Large intestine (tissue), 3 donors: ENCODE measurements at regions not wholly inside any gene's neighbourhood (a gene's known extent, or its start where the extent isn't known, plus 50 kb on each side); places are given as distances from the start of the nearest gene placed in this dataset.

Source experiments
- DNase-seq, 2 donors: peaks; one replicate each; pipeline versions ENCODE4 v3.0.0 to v3.0.0-alpha.2; 2013
- H3K27ac ChIP-seq: one replicate; pipeline ENCODE4 v1.5.1; 2013; ENCODE audit warnings: low read length
- H3K27me3 ChIP-seq: 2 replicates; pipeline ENCODE4 v1.6.1; 2013; ENCODE audit warnings: low read length; ENCODE audit not compliant: control insufficient read depth, insufficient read depth
- H3K36me3 ChIP-seq: 2 replicates; pipeline ENCODE4 v1.6.1; 2013; ENCODE audit warnings: low read length; ENCODE audit not compliant: control insufficient read depth, insufficient read depth
- H3K4me1 ChIP-seq: one replicate; pipeline ENCODE4 v1.6.1; 2013; ENCODE audit warnings: low read length; ENCODE audit not compliant: control insufficient read depth, insufficient read depth
- H3K4me3 ChIP-seq: one replicate; pipeline ENCODE4 v1.5.1; 2013; ENCODE audit warnings: low read length
- H3K9me3 ChIP-seq: one replicate; pipeline ENCODE4 v1.6.1; 2013; ENCODE audit warnings: mild to moderate bottlenecking, low read depth, low read length, moderate library complexity; ENCODE audit not compliant: control insufficient read depth
- whole genome bisulfite sequencing: methylation state at CpG from one replicate; pipeline ENCODE4 v1.1.5; 2013; ENCODE audit warnings: low lambda C conversion rate; ENCODE audit not compliant: insufficient coverage; 5-methylcytosine and 5-hydroxymethylcytosine counted together

GRCh38 chr13:47327861-47328260 lies 431.0 kb upstream of the HTR2A start:
- Histone ChIP-seq H3K9me3 (no peaks in the 10 kb centered on the region), H3K27me3 (no peaks in the 10 kb centered on the region)

GRCh38 chr13:47326061-47326460 lies 429.2 kb upstream of the HTR2A start:
- no peaks in the 10 kb centered on the region for H3K4me1 ChIP-seq
- H3K36me3 ChIP-seq = no peaks in the 10 kb centered on the region
- no peaks in the 10 kb centered on the region for H3K27me3 ChIP-seq
- no peaks in the 10 kb centered on the region for H3K9me3 ChIP-seq
- H3K4me3 ChIP-seq = no peak overlapping the region
- WGBS = 100% methylated on average over 1 of the region's 2 CpGs
- no peak overlapping the region for H3K27ac ChIP-seq
- DNase-seq = no peak

More at GRCh38 chr13:47327861-47328260, 431.0 kb upstream of the HTR2A start:
- no peak overlapping the region for H3K4me3 ChIP-seq
- H3K4me1 ChIP-seq = no peaks in the 10 kb centered on the region
- WGBS = no CpG with 5 or more reads among the region's 1 CpG
- no peaks in the 10 kb centered on the region for H3K36me3 ChIP-seq
- no peak for DNase-seq
- no peak overlapping the region for H3K27ac ChIP-seq

GRCh38 chr13:47317356-47317755 lies 420.5 kb upstream of the HTR2A start:
- Histone ChIP-seq H3K27ac (no peak overlapping the region), H3K4me1 (no peaks in the 10 kb centered on the region), H3K9me3 (no peaks in the 10 kb centered on the region), H3K4me3 (no peak overlapping the region), H3K27me3 (no peaks in the 10 kb centered on the region), H3K36me3 (no peaks in the 10 kb centered on the region)
- no peak for DNase-seq
- WGBS = 79% methylated on average over 2 of the region's 3 CpGs

- WGBS = no CpG with 5 or more reads among the region's 1 CpG
- Histone ChIP-seq H3K27me3 (no peaks in the 10 kb centered on the region), H3K4me3 (no peak overlapping the region), H3K27ac (no peak overlapping the region), H3K9me3 (no peaks in the 10 kb centered on the region), H3K36me3 (no peaks in the 10 kb centered on the region), H3K4me1 (no peaks in the 10 kb centered on the region)
- DNase-seq = no peak
Observed at GRCh38 chr13:47310401-47310800, 413.5 kb upstream of the HTR2A start.

GRCh38 chr13:47306991-47307390 lies 410.1 kb upstream of the HTR2A start:
- DNase-seq = no peak
- Histone ChIP-seq H3K4me3 (no peak overlapping the region), H3K36me3 (no peaks in the 10 kb centered on the region), H3K9me3 (no peaks in the 10 kb centered on the region), H3K27ac (no peak overlapping the region), H3K4me1 (no peaks in the 10 kb centered on the region), H3K27me3 (no peaks in the 10 kb centered on the region)

GRCh38 chr13:47303626-47304025 lies 406.8 kb upstream of the HTR2A start:
- Histone ChIP-seq H3K4me3 (no peak overlapping the region), H3K4me1 (no peaks in the 10 kb centered on the region), H3K27me3 (no peaks in the 10 kb centered on the region), H3K27ac (no peak overlapping the region), H3K36me3 (no peaks in the 10 kb centered on the region), H3K9me3 (no peaks in the 10 kb centered on the region)
- no peak for DNase-seq

- H3K36me3 ChIP-seq = no peaks in the 10 kb centered on the region
- no peak for DNase-seq
- no peaks in the 10 kb centered on the region for H3K9me3 ChIP-seq
- H3K4me1 ChIP-seq = no peaks in the 10 kb centered on the region
- no peak overlapping the region for H3K4me3 ChIP-seq
- no peaks in the 10 kb centered on the region for H3K27me3 ChIP-seq
- H3K27ac ChIP-seq = no peak overlapping the region
Observed at GRCh38 chr13:47299304-47299703, 402.5 kb upstream of the HTR2A start.

GRCh38 chr13:47298506-47298905 lies 401.7 kb upstream of the HTR2A start:
- Histone ChIP-seq H3K27me3 (no peaks in the 10 kb centered on the region), H3K9me3 (no peaks in the 10 kb centered on the region), H3K4me3 (no peak overlapping the region), H3K4me1 (no peaks in the 10 kb centered on the region), H3K27ac (no peak overlapping the region), H3K36me3 (no peaks in the 10 kb centered on the region)
- no peak for DNase-seq
- WGBS = no CpG with 5 or more reads among the region's 2 CpGs

GRCh38 chr13:47294691-47295090 lies 397.8 kb upstream of the HTR2A start:
- Histone ChIP-seq H3K36me3 (no peaks in the 10 kb centered on the region), H3K9me3 (no peaks in the 10 kb centered on the region), H3K4me3 (no peak overlapping the region), H3K27me3 (no peaks in the 10 kb centered on the region), H3K4me1 (no peaks in the 10 kb centered on the region), H3K27ac (no peak overlapping the region)
- 63% methylated on average over 1 of the region's 3 CpGs for WGBS
- DNase-seq = no peak

- Histone ChIP-seq H3K27me3 (no peaks in the 10 kb centered on the region), H3K27ac (no peak overlapping the region), H3K36me3 (no peaks in the 10 kb centered on the region), H3K4me1 (no peaks in the 10 kb centered on the region), H3K9me3 (no peaks in the 10 kb centered on the region), H3K4me3 (no peak overlapping the region)
- no CpG with 5 or more reads among the region's 2 CpGs for WGBS
- DNase-seq = no peak
Observed at GRCh38 chr13:47291107-47291656, 394.3 kb upstream of the HTR2A start.

- Histone ChIP-seq H3K4me1 (no peaks in the 10 kb centered on the region), H3K27ac (no peak overlapping the region), H3K36me3 (no peaks in the 10 kb centered on the region), H3K27me3 (no peaks in the 10 kb centered on the region), H3K9me3 (no peaks in the 10 kb centered on the region), H3K4me3 (no peak overlapping the region)
- WGBS = no CpG with 5 or more reads among the region's 1 CpG
- DNase-seq = no peak
Observed at GRCh38 chr13:47289567-47289966, 392.7 kb upstream of the HTR2A start.
